ENCODE measurements at regions not wholly inside any gene's neighbourhood (a gene's known extent, or its start where the extent isn't known, plus 50 kb on each side); places are given as distances from the start of the nearest gene placed in this dataset.
A peak's percentile ranks its signal among the peaks of the same experiment; 100 is the strongest.

DNA sequence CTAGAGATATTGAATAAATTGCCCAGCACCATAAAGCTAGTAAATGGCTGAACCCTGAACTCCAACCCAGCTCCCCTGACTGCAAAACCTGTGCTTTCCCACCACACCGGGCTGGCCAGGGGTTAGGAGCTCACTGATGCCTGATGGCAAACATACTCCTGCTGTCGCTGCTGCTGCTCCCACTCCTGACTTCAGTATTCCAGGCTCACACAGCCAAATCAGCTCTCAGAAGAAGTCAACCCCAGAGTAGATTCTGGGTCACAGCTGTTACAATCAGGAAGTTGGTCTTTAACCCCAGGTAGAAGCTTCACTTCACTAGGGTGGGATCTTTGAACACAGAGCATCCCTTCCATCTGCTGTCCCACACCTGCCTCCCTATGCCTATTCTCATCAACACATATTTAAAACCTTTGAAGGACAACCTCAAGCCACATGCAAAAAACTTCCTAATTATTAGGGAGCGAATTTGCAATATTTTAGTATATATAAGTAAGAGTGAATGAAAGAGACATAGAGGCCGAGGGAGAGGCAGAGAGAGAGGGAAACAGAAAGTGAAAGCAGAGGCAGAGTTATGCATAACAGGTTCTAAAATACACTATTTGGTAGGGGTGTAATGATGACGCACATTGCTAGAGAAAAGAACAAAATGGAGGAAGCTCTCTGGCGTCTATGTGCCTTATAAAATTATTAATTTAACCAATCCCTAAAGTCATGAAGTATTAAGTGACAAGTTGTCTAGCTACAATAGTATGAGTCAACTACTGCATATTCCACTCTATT, 99.4 kb upstream of the SERP2 start:
- FAIRE-seq (no peak), DNase-seq (ENCODE audit: insufficient read length) (no peak)
- no peak for TF ChIP-seq TAF1 (IDR thresholded peaks at IDR 0.05; ENCODE audit: borderline replicate concordance, low read depth, low read length)
- TF ChIP-seq POLR2AphosphoS5 (IDR thresholded peaks at IDR 0.05; ENCODE audit: low read depth, low read length): no peak
- TF ChIP-seq POLR2A (IDR thresholded peaks at IDR 0.05; ENCODE audit: low read depth, low read length): no peak

DNA sequence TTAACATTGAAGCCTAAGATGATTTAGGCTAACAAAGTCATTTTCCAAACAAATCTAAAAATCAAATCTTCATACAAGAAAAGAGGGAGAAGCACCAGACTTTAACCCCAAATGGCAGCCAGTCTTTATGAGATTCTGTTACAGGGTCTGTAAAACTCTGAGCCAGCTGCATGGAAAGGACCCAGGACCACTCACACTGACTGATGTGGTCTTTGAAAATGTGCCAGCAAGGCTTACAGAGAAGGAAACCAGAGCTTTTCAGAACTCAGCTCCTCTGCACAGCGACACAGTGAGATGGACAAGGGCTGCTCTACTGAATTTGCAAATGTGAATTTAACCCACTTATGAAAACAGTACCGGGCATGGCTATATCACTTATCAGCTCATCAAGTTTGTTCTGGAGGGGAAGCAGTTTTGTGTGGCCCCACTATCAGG, 98.8 kb upstream of the SERP2 start:
- DNase-seq (ENCODE audit: insufficient read length) (no peak), FAIRE-seq (peak; percentile 71)
- TF ChIP-seq POLR2AphosphoS5 (IDR thresholded peaks at IDR 0.05; ENCODE audit: low read depth, low read length): no peak
- no peak for TF ChIP-seq POLR2A (IDR thresholded peaks at IDR 0.05; ENCODE audit: low read depth, low read length)
- TF ChIP-seq TAF1 (IDR thresholded peaks at IDR 0.05; ENCODE audit: borderline replicate concordance, low read depth, low read length): no peak

DNA sequence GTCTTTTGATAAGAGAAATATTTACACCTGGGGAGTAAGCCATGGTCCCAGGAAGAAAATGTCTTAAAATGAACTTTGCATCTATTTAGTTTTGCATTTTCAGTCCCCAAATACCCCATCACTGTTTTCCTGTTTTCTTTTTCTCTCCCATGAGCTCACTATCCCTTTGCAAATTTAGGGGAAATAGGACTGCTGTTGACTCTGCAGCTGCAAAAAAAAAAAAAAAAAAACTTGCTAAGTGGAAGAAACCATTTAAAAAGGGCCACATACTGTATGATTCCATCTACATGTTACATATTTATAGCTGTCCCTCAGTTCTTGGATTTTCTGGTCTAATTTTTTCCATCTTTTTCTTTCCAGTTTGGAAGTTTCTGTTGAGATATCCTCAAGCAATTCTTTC, 98.2 kb upstream of the SERP2 start:
- no peak for FAIRE-seq
- TF ChIP-seq POLR2AphosphoS5 (IDR thresholded peaks at IDR 0.05; ENCODE audit: low read depth, low read length) (no peak), POLR2A (IDR thresholded peaks at IDR 0.05; ENCODE audit: low read depth, low read length) (no peak), TAF1 (IDR thresholded peaks at IDR 0.05; ENCODE audit: borderline replicate concordance, low read depth, low read length) (no peak)

GRCh38 chr13:44276061-44276460, 97.6 kb upstream of the SERP2 start:
- FAIRE-seq: no peak
- DNase-seq (ENCODE audit: insufficient read length): no peak
- TF ChIP-seq TAF1 (IDR thresholded peaks at IDR 0.05; ENCODE audit: borderline replicate concordance, low read depth, low read length) (no peak), POLR2AphosphoS5 (IDR thresholded peaks at IDR 0.05; ENCODE audit: low read depth, low read length) (no peak), POLR2A (IDR thresholded peaks at IDR 0.05; ENCODE audit: low read depth, low read length) (no peak)

More for the DNA sequence above, 98.2 kb upstream of the SERP2 start:
- DNase-seq (ENCODE audit: insufficient read length): no peak

GRCh38 chr13:44277459-44277858, 96.2 kb upstream of the SERP2 start:
- TF ChIP-seq TAF1 (IDR thresholded peaks at IDR 0.05; ENCODE audit: borderline replicate concordance, low read depth, low read length) (no peak), POLR2A (IDR thresholded peaks at IDR 0.05; ENCODE audit: low read depth, low read length) (no peak), POLR2AphosphoS5 (IDR thresholded peaks at IDR 0.05; ENCODE audit: low read depth, low read length) (no peak)
- DNase-seq (ENCODE audit: insufficient read length) (no peak), FAIRE-seq (peak; percentile 5)

DNA sequence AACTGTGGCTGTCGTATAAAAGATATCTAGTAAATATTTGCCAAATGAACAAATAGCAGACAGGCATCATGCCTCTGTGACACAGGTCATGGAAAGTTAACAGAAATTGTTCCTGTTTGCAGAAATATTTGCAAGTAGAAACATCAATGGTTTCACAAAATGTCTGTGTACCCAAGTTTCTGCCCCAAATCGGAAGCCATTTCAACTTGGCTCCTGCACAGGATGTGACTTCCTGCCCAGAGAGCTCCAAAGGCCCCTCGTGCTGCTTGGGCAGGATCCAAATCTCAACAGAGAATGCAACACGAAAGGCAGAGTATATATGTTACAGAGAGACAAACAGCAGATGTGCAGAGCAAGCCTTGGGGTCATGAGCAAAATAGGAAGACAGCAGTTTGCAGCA, 95.5 kb upstream of the SERP2 start:
- no peak for TF ChIP-seq POLR2A (IDR thresholded peaks at IDR 0.05; ENCODE audit: low read depth, low read length)
- no peak for FAIRE-seq
- no peak for DNase-seq (ENCODE audit: insufficient read length)

- no peak for TF ChIP-seq POLR2A (IDR thresholded peaks at IDR 0.05; ENCODE audit: low read depth, low read length)
- no peak for TF ChIP-seq POLR2AphosphoS5 (IDR thresholded peaks at IDR 0.05; ENCODE audit: low read depth, low read length)
- no peak for TF ChIP-seq TAF1 (IDR thresholded peaks at IDR 0.05; ENCODE audit: borderline replicate concordance, low read depth, low read length)
- FAIRE-seq (no peak), DNase-seq (ENCODE audit: insufficient read length) (no peak)
These were observed 93.2 kb upstream of the SERP2 start for GRCh38 chr13:44280456-44280855.

- FAIRE-seq: no peak
- TF ChIP-seq TAF1 (IDR thresholded peaks at IDR 0.05; ENCODE audit: borderline replicate concordance, low read depth, low read length) (no peak), POLR2AphosphoS5 (IDR thresholded peaks at IDR 0.05; ENCODE audit: low read depth, low read length) (no peak), POLR2A (IDR thresholded peaks at IDR 0.05; ENCODE audit: low read depth, low read length) (no peak)
- no peak for DNase-seq (ENCODE audit: insufficient read length)
These were observed 92.2 kb upstream of the SERP2 start for GRCh38 chr13:44281252-44282000.

- no peak for FAIRE-seq
- no peak for DNase-seq (ENCODE audit: insufficient read length)
- TF ChIP-seq POLR2A (IDR thresholded peaks at IDR 0.05; ENCODE audit: low read depth, low read length) (no peak), TAF1 (IDR thresholded peaks at IDR 0.05; ENCODE audit: borderline replicate concordance, low read depth, low read length) (no peak), POLR2AphosphoS5 (IDR thresholded peaks at IDR 0.05; ENCODE audit: low read depth, low read length) (no peak)
These were observed 90.0 kb upstream of the SERP2 start for GRCh38 chr13:44283600-44283999.

DNA sequence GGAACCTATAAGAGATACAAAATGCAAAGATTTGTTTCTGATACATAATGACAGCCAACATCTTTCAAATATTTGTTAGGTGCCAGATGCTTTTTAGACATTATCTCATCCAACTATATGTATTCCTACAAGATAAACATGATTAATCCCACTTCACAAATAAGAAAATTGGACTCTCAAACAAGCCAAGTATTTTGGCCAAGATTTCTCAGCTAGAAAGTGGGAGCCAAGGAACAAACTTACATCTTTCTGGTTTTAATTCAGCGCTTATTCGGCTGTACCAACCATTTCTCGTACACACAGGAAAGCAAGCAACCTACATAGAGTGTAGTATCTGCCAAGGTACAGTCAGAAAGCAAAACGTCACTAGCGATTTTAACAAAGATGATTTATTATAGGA, 85.7 kb upstream of the SERP2 start:
- TF ChIP-seq POLR2AphosphoS5 (IDR thresholded peaks at IDR 0.05; ENCODE audit: low read depth, low read length) (no peak), TAF1 (IDR thresholded peaks at IDR 0.05; ENCODE audit: borderline replicate concordance, low read depth, low read length) (no peak)
- DNase-seq (ENCODE audit: insufficient read length): no peak
- no peak for FAIRE-seq

GRCh38 chr13:44292545-44292944, 81.1 kb upstream of the SERP2 start:
- TF ChIP-seq POLR2AphosphoS5 (IDR thresholded peaks at IDR 0.05; ENCODE audit: low read depth, low read length) (no peak), TAF1 (IDR thresholded peaks at IDR 0.05; ENCODE audit: borderline replicate concordance, low read depth, low read length) (no peak), POLR2A (IDR thresholded peaks at IDR 0.05; ENCODE audit: low read depth, low read length) (no peak)
- FAIRE-seq (no peak), DNase-seq (ENCODE audit: insufficient read length) (no peak)

DNA sequence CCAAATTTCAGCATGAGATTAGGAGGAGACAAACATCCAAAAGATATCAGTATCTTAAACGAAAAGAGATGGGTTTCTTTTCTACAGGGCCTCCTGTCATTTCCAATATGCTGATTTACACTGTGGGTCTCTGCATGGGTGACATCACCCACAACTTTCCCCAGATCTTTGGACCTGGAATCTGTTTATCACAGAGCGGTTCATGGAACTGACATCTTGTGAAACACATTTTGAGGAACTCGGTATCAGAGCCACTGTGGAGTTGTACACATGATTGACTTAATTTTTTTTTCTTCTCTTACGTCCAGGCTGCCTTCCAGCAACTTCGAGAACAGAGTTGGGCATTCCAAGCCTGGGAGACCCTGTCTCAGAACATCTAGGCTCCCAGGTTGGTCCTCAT, 80.2 kb upstream of the SERP2 start:
- DNase-seq (ENCODE audit: insufficient read length): no peak
- no peak for FAIRE-seq

More for the DNA sequence above, 80.2 kb upstream of the SERP2 start:
- TF ChIP-seq POLR2A (IDR thresholded peaks at IDR 0.05; ENCODE audit: low read depth, low read length) (no peak), TAF1 (IDR thresholded peaks at IDR 0.05; ENCODE audit: borderline replicate concordance, low read depth, low read length) (no peak), POLR2AphosphoS5 (IDR thresholded peaks at IDR 0.05; ENCODE audit: low read depth, low read length) (no peak)

All from GM12892 (cell line).